ENCODE measurements at regions not wholly inside any gene's neighbourhood (a gene's known extent, or its start where the extent isn't known, plus 50 kb on each side); places are given as distances from the start of the nearest gene placed in this dataset.
"Not testable (repeated sequence)": the region's sequence is repeated elsewhere in the genome, so short reads cannot be mapped to it uniquely, and the experiment has no call there.

DNA sequence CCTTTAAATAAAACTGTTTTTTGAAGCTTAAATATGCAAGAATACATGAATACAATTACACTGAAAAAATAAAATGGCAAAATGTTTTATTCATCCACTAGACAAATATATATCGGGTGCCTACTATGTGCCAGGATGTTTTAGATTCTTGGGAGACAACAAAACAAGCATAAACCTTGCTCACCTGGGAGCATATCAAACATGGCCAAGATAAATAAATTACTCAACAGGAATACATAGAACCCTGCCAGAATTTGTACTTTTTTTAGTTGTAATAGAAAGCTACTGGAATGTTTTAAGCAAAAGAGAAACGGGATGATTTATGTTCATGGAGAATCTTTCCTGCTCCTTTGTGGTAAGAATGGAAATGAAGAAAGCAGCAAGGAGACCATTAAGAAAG is 2358.5 kb upstream of the PCDH20 start:
- DNase-seq (ENCODE audit: extremely low read depth in 1 of 11, low read depth in 9 of 11, low spot score in 4 of 11) = no peak

DNA sequence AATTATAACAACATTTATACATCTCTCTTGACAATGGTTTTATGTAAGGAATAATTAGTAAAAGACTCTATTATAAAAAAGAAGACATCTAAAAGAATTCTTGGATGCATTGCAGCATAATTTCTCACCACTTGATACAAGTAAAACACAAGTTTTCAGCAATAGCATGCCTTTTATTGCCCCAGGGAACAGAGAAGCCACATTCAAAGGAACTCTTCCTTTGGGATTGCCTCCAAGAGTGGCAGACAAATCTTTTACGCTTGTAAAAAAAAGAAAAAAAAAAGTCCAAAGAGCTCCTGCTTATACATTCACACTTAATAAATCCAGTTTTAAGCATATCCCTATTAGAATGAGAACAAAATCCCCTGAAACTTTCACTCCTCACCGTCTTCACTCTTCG is 2357.8 kb upstream of the PCDH20 start:
- DNase-seq (ENCODE audit: extremely low read depth in 1 of 11, low read depth in 9 of 11, low spot score in 4 of 11) = no peak

DNA sequence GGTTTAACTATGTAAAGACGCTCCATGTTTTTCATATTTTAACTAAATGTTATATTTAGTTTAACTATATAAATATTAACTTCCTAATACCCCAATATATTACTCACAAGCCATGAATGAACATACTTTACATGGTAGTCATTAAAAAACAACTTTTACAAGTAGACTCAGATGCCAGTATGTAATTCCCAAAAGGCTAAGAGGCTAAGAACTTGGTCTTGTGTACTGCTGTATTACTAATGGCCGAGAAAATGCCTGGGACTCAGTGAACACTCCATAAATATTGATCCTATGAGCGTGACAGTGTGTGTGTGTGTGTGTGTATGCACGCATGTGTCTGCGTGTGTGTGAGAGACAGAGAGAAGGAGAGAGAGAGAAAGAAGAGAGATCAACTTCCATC is 2342.0 kb upstream of the PCDH20 start:
- not testable (repeated sequence) for DNase-seq (ENCODE audit: extremely low read depth in 1 of 11, low read depth in 9 of 11, low spot score in 4 of 11)

DNA sequence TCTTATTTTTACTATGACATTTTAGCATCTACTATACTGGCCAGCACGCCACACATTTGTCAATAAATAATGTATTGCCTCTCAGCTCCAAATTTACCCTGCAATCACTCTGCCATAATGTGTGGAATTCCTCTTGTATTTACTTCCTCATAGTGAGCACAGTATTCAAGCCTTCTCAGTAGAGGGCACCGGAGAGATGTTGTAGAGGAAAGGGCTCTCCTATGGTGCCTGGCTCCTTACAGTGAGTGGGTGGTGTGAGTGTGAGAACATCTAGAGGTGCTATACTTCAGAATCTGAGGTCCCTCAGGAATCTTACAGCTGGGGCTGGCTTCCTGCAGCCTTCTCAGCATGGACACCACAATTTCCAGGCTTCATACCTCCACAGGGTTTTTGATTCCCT is 2334.2 kb upstream of the PCDH20 start:
- not testable (repeated sequence) for DNase-seq (ENCODE audit: extremely low read depth in 1 of 11, low read depth in 9 of 11, low spot score in 4 of 11)

DNA sequence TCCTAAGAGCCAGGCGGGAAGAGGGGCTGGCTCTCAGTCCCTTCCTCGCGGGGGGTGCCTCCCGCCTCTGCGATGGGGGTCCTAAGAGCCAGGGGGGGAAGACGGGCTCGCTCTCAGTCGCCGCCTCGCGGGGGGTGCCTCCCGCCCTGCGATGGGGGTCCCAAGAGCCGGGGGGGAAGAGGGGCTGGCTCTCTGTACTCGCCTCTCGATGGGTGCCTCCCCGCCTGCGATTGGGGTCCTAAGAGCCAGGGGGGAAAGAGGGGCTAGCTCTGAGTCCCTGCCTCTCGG is 2326.1 kb upstream of the PCDH20 start:
- DNase-seq (ENCODE audit: extremely low read depth in 1 of 11, low read depth in 9 of 11, low spot score in 4 of 11) = not testable (repeated sequence)

DNA sequence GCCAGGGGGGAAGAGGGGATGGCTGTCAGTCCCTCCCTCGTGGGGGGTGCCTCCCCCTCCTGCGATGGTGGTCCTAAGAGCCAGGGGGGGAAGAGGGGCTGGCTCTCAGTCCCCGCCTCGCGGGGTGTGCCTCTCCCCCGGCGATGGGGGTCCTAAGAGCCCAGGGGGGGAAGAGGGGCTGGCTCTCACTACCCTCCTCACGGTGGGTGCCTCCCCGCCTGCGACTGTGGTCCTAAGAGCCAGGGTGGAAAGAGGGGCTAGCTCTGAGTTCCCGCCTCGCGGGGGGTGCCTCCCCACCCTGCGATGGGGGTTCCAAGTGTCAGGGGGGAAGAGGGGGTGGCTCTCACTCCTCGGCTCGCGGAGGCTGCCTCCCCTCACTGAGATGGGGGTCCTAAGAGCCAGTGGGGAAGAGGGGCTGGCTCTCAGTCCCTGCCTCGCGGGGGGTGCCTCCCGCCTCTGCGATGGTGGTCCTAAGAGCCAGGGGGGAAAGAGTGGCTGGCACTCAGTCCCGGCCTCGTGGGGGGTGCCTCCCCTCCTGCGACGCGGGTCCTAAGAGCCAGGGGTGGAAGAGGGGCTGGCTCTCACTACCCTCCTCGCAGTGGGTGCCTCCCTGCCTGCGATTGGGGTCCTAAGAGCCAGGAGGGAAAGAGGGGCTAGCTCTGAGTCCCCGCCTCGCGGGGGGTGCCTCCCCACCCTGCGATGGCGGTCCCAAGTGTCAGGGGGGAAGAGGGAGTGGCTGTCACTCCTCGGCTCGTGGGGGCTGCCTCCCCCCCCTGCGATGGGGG is 2325.6 kb upstream of the PCDH20 start:
- no peak for DNase-seq (ENCODE audit: extremely low read depth in 1 of 11, low read depth in 9 of 11, low spot score in 4 of 11)

DNA sequence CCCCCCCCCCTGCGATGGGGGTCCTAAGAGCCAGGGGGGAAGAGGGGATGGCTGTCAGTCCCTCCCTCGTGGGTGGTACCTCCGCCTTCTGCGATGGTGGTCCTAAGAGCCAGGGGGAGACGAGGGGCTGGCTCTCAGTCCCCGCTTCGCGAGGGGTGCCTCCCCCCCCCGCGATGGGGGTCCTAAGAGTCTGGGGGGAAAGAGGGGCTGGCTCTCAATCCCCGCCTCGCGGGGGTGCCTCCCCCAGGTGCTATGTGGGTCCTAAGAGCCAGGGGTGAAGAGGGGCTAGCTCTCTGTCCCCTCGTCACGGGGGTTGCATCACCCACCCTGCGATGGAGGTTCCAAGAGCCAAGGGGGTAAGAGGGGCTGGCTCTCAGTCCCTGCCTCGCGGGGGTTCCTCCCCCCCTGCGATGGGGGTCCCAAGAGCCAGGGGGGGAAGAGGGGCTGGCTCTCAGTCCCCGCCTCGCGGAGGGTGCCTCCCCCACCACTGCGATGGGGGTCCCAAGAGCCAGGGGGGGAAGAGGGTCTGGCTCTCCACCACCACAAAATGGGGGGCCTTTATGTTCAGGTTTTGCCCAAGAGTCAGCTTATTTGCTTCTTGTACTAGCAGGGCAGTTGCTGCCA is 2323.6 kb upstream of the PCDH20 start:
- not testable (repeated sequence) for DNase-seq (ENCODE audit: extremely low read depth in 1 of 11, low read depth in 9 of 11, low spot score in 4 of 11)

DNA sequence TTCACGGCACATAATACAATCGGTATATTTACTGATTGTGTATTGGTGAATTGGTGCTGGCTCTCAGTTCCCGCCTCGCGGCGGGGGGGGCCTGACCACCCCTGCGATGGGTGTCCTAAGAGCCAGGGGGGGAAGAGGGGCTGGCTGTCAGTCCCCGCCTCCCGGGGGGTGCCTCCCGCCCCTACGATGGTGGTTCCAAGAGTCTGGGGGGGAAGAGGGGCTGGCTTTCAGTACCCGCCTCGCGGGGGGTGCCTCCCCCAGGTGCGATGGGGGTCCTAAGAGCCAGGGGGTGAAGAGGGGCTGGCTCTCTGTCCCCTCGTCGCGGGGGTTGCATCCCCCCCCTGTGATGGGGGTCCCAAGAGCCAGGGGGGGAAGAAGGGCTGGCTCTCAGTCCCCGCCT is 2321.8 kb upstream of the PCDH20 start:
- no peak for DNase-seq (ENCODE audit: extremely low read depth in 1 of 11, low read depth in 9 of 11, low spot score in 4 of 11)

DNA sequence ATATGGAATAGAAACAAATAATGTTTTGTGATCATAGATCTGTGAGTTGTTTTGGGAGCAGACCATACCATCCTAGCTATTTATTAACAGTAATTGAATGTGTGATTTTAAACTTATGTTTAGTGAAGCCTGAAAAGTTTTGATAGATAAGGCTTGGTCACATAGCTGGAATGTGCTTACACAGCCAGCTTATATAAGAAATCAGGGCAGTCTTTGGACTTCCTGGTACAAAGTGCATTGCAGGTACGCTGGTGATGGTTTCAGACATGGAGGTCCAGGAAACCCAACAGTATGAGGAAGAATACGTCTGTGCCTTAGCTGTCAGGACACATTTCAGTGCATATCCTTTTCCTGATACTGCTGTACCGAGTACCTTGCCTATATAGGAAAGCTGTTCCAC is 2316.2 kb upstream of the PCDH20 start:
- DNase-seq (ENCODE audit: extremely low read depth in 1 of 11, low read depth in 9 of 11, low spot score in 4 of 11) = peak in 4 of 11 donors; percentile 3 to 17 (median 12)

DNA sequence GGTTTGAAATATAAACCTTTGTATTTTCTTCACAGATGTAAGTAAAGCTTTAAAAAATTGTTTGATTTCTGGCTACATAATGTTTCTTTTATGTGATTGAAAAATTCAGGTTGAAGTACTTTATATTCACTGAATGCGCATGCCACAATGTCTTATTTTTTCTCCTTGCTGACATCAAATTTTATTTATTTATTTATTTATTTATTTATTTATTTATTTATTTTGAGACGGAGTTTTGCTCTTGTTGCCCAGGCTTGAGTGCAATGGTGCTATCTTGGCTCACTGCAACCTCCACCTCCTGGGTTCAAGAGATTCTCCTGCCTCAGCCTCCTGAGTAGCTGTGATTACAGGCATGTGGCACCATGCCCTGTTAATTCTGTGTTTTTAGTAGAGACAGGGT is 2296.5 kb upstream of the PCDH20 start:
- DNase-seq (ENCODE audit: extremely low read depth in 1 of 11, low read depth in 9 of 11, low spot score in 4 of 11) = not testable (repeated sequence)

DNA sequence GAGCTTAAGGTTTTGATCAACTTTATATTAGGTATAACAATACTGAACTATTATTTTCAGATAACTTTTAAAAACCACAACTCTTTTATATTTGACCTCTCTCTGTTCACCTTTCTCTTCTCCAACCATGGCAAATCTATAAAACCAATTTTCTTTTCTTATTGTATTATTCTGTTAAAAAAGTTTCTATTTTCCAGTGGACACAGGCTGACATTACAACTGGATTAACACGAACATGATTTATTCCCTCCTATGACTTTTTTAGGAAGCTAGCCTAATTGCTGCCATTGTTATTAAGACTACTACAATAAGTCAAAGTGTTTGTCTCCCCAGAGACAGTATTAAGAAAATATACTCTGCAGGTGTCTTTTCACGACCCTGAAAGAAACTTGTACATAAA is 2291.1 kb upstream of the PCDH20 start:
- no peak for DNase-seq (ENCODE audit: extremely low read depth in 1 of 11, low read depth in 9 of 11, low spot score in 4 of 11)

DNA sequence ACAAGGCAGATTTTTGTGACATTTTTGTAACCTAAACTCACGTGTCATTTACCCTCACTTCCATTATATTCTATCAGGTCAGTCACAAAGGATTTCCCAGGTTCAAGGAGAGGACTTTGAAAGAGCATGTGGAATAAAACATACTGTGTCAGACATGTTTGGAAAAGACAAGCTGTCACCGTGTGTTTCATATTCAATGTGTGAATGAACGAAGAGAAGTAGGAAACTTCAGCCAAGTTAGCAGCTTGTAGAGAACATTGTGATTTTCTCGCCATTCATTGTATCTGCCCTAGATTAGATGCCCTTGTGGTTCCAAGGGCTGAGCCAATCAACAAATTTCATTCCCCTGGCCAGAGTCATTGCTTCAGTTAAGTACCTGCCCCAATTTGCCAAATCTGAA is 2288.9 kb upstream of the PCDH20 start:
- no peak for DNase-seq (ENCODE audit: extremely low read depth in 1 of 11, low read depth in 9 of 11, low spot score in 4 of 11)

DNA sequence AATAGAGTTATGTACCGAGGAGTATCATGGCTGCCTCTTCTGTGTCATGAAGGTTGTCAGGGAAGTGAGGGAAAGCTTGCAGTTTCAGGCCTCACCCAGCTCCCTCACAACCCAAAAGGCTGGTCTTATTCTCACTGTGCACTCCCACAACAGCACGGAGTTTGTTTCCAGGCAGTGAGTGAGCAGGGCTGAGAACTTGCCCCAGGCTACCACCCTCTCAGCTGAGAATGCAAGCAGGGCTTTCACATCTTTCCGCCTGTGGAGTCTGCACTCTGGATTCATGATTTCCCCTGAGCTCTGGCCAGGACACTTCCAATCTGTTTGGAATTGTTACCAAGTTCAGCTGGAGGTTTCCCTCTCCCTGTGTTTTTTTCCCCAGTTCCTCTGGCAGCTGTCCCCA is 2284.7 kb upstream of the PCDH20 start:
- DNase-seq (ENCODE audit: extremely low read depth in 1 of 11, low read depth in 9 of 11, low spot score in 4 of 11) = no peak

DNA sequence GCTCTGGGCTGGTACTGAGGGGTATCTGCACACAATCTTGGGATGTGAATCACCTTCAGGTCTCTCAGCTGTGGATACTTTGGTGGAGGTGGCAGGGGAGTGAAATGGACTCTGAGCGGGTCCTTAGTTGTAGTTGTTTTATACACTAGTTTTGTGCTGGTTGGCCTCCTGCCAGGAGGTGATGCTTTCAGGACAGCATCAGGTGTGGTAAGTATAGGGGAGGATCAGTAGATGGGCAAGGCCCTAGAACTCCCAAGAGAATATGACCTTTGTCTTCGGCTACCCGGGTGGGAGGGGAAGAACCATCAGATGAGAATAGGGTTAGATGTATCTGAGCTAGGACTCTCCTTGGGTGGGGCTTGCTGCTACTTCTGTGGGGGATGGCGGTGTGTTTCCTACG is 2284.3 kb upstream of the PCDH20 start:
- DNase-seq (ENCODE audit: extremely low read depth in 1 of 11, low read depth in 9 of 11, low spot score in 4 of 11) = no peak

DNA sequence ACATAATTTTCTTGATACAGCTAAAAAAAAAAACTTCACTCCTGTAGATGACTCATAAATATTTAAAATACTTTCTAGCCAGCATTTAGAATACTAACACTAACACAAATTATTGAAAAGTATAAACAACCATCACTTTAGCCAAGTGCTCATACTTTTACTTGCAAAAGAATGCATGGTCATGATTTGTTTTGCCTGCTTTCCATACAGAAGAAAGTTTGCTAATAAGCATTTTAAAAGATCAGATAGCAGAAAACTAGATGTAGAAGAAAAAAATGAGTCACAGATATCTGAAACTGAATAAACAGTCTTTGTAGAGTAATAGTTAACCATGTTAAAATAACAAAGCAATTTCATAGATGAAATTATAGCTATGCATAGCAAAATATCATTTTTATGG is 2280.4 kb upstream of the PCDH20 start:
- DNase-seq (ENCODE audit: extremely low read depth in 1 of 11, low read depth in 9 of 11, low spot score in 4 of 11) = no peak

DNA sequence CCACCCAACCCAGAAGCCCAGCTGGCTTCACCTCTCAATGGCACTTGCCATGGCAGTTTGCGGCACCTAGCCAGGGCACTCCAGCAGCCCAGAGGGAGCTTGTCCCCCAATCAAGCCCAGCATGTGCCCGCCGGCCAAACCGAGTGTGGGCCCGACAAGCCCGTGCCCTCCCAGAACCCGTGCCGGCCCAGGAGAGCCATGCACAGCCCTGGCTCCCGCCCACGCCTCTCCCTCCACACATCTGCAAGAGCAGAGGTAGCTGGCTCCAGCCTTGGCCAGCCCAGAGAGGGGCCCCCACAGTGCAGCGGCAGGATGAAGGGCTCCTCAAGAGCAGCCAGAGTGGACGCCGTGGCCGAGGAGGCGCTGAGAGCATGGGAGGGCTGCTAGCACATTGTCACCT is 2278.0 kb upstream of the PCDH20 start:
- no peak for DNase-seq (ENCODE audit: extremely low read depth in 1 of 11, low read depth in 9 of 11, low spot score in 4 of 11)

DNA sequence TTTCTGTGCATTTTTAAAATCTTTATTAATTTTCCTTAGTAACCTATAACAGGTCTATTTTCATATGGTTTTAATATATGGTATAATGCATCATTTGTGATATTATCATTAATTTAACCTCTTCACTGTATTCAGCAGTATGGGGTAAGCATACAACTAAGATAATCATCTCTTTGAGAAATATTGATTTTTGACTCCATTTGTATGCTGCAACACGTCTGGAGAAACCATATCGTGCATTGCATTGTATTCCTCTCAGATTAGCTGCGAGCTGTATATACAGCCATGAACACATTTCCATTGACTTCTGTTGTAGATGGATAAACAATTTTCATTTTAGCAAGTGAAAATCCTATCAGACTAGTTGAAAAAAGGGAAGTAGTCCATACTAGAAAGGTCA is 2275.8 kb upstream of the PCDH20 start:
- no peak for DNase-seq (ENCODE audit: extremely low read depth in 1 of 11, low read depth in 9 of 11, low spot score in 4 of 11)

DNA sequence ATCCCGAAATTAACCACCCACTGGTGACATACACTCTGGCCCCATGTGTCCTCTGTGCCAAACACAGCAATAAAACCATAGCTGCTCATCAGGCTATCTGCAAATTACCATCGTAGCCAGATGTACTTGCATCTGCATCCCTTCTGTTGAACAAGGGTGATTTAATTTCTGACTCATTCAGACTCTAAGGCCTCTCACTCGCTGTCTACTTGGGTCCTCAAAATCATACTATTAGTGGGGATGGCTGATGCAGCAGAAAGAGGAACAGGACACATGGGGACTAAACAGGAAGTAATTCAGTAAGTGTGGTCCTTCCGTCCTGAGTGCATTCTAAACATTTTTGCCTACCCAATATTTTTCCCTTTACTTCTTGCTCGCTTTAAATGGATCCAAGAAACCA is 2275.0 kb upstream of the PCDH20 start:
- DNase-seq (ENCODE audit: extremely low read depth in 1 of 11, low read depth in 9 of 11, low spot score in 4 of 11) = no peak

DNA sequence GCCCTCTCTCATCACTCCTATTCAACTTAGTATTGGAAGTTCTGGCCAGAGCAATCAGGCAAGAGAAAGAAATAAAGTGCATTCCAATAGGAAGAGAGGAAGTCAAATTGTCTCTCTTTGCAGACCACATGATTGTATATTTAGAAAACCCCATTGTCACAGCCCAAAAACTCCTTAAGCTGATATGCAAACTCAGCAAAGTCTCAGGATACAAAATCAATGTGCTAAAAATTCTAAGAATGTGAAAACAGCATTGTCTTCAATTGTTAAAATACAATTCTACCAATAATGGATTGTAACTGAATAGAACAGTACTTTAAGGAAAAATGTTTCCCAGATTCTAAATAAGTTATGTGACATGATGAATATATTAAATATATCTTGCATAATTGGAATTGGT is 2269.2 kb upstream of the PCDH20 start:
- DNase-seq (ENCODE audit: extremely low read depth in 1 of 11, low read depth in 9 of 11, low spot score in 4 of 11) = no peak

DNA sequence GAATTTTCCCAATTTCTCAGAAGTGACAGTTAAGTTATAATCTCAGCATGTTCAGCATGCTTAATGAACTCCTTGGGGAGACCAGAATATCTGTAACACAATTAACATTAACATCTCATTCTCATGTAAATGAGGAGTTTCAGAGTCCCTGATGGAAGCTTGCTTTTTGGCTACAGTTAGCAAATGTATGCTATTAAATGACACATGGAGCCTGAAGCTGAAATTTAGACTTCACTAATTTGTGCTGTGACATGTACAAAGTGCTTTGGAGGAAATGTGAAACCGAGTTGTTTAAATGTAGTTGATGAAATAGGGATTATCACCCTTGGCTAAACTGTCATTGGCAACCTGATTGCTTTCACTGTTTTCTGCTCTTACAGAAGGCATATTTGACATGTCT is 2265.1 kb upstream of the PCDH20 start:
- DNase-seq (ENCODE audit: extremely low read depth in 1 of 11, low read depth in 9 of 11, low spot score in 4 of 11) = peak in 1 of 11 donors; percentile 0

DNA sequence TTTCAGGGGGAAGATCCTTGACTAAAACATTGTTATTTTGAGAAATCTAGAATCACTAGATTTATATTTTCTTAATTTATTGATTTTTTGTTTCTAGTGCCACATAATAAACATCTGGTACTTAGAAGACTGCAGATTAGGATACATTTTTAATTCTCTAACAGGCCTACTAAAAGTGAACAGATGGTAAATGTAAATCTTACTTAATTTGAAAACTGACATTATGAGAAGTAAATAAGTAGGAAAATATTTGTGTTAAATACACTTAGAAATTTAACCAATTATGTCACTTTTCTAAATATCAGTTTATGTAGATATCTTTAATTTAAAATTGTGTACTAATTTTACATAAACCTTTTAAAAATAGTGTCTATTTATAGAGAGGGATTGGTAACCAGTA is 2255.6 kb upstream of the PCDH20 start:
- DNase-seq (ENCODE audit: extremely low read depth in 1 of 11, low read depth in 9 of 11, low spot score in 4 of 11) = no peak

All from renal cortex interstitium (tissue), 11 donors.